TTC549 (cell line): ENCODE measurements at regions not wholly inside any gene's neighbourhood (a gene's known extent, or its start where the extent isn't known, plus 50 kb on each side); places are given as distances from the start of the nearest gene placed in this dataset.

Experiments used
- FAIRE-seq: peaks from 2 replicates; lab custom pipeline; 2012; peaks lifted over from hg19 to GRCh38; lab: Jason Lieb, UNC

GRCh38 chr9:119027901-119028699 is 341.1 kb downstream of the BRINP1 start:
- no peak for FAIRE-seq

- FAIRE-seq, result no peak
Observed at GRCh38 chr9:119029886-119030285, 339.3 kb downstream of the BRINP1 start.

- FAIRE-seq, result no peak
Observed at GRCh38 chr9:119033596-119033995, 335.6 kb downstream of the BRINP1 start.

- no peak for FAIRE-seq
Observed at GRCh38 chr9:119036969-119037368, 332.3 kb downstream of the BRINP1 start.

- no peak for FAIRE-seq
Observed at GRCh38 chr9:119043996-119044395, 325.2 kb downstream of the BRINP1 start.

- no peak for FAIRE-seq
Observed at GRCh38 chr9:119044806-119045205, 324.4 kb downstream of the BRINP1 start.

GRCh38 chr9:119047513-119048307 is 321.5 kb downstream of the BRINP1 start:
- FAIRE-seq, result no peak

GRCh38 chr9:119050281-119050680 is 319.0 kb downstream of the BRINP1 start:
- no peak for FAIRE-seq

- no peak for FAIRE-seq
Observed at GRCh38 chr9:119052339-119053030, 316.8 kb downstream of the BRINP1 start.

GRCh38 chr9:119053070-119053469 is 316.2 kb downstream of the BRINP1 start:
- no peak for FAIRE-seq

- FAIRE-seq, result no peak
Observed at GRCh38 chr9:119060629-119061385, 308.4 kb downstream of the BRINP1 start.

GRCh38 chr9:119071636-119072035 is 297.6 kb downstream of the BRINP1 start:
- no peak for FAIRE-seq

- no peak for FAIRE-seq
Observed at GRCh38 chr9:119074017-119074416, 295.2 kb downstream of the BRINP1 start.

- no peak for FAIRE-seq
Observed at GRCh38 chr9:119078015-119078414, 291.2 kb downstream of the BRINP1 start.

- no peak for FAIRE-seq
Observed at GRCh38 chr9:119083673-119084072, 285.6 kb downstream of the BRINP1 start.

GRCh38 chr9:119086590-119086989 is 282.6 kb downstream of the BRINP1 start:
- no peak for FAIRE-seq

- no peak for FAIRE-seq
Observed at GRCh38 chr9:119088002-119088547, 281.2 kb downstream of the BRINP1 start.

GRCh38 chr9:119091074-119091473 is 278.2 kb downstream of the BRINP1 start:
- FAIRE-seq, result no peak

- FAIRE-seq, result no peak
Observed at GRCh38 chr9:119092125-119092524, 277.1 kb downstream of the BRINP1 start.

- FAIRE-seq, result no peak
Observed at GRCh38 chr9:119094086-119094485, 275.1 kb downstream of the BRINP1 start.

GRCh38 chr9:119095072-119095471 is 274.2 kb downstream of the BRINP1 start:
- FAIRE-seq, result no peak

- no peak for FAIRE-seq
Observed at GRCh38 chr9:119101048-119101447, 268.2 kb downstream of the BRINP1 start.
